Stimulated activated CD4-positive, alpha-beta T cell treated with anti-CD3 and anti-CD28 coated beads, Interleukin-4, amount 100 ng/mL, for 1 hour (primary cell): ENCODE measurements at regions not wholly inside any gene's neighbourhood (a gene's known extent, or its start where the extent isn't known, plus 50 kb on each side); places are given as distances from the start of the nearest gene placed in this dataset.

Source experiments
- DNase-seq: peaks from one replicate; pipeline ENCODE4 v3.0.0-alpha.2; 2020

- DNase-seq = peak; percentile 93
Observed at GRCh38 chr13:99436686-99437416, 64.4 kb upstream of the TM9SF2 start.

DNA sequence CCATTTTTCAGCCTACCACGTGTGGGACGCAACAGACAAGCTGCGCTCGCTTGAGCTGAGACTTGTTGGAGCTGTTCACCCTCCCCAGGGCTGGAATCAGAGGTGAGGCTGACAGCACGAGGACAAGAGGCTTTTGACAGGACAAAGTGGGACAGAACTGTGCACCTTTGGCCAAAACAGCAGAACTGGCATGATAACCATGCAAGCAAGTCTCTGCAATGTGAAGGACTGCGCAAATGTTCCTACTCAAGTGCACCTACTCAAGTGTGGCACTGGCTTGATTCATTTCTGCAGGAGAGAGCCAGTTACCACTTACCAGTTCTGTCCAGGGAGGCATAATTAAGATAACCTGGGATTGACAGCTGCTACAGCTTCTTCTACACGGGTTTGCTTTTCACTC is 62.2 kb upstream of the TM9SF2 start:
- DNase-seq = no peak

DNA sequence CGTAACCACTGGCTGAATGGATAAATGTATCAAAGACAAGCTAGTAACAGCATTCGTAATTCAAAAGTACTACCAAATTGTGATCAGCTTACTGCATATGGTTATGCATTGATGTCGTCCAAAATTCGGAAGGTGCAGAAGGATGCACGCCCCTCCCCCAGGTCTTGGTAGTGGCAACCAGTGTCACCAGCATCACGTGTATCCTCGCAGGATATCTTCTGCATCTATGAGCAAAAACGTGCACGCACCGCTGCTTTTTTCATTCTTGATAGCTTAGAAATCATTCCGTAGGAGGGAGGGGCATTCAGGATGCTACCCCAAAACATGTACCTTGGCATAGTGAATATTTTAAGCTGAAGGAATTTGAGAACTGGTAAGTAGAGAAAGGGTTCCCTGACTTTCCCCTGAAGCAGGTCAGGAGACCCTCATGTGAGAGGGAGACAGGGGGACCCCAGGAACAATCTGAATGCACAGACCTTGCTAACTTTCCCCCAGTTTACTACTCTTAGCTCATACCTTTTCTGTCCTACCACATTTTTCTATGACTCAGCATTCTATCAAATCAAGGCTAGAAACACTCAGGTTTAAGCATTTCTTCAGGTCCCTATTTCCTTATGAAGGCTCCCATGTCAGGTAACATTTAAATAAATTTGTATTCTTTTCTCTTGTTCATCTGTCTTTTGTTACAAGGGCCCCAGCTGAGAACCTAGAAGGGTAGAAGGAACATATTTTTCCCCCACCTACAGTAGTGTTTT is 61.2 kb upstream of the TM9SF2 start:
- no peak for DNase-seq

DNA sequence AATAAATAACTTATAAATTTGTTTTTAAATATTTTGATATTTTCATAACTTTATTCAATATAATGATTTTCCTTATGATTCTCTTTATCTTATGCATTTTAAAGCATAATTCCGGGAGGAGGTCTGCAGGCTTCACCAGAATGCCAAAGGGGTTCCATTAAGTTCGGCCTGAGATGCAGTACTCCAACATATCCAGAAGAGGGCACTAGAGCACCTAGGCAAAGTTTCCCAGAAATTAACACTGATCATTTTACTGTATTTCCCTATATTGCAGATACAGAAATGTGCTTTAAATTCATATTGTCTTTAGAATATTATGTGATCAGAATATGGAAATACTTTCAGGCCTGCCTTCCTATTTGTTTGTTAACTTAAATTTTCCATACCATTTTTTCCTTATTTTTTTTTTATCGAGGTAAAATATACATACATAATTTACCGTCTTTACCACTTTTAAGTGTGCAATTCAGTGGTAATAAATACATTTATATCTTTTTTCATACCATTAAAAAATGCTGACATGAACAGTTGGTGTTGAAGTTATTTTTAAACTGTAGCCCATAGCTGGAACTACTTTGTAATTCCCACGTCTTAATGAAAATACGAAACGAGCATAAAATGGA is 58.9 kb upstream of the TM9SF2 start:
- no peak for DNase-seq

DNA sequence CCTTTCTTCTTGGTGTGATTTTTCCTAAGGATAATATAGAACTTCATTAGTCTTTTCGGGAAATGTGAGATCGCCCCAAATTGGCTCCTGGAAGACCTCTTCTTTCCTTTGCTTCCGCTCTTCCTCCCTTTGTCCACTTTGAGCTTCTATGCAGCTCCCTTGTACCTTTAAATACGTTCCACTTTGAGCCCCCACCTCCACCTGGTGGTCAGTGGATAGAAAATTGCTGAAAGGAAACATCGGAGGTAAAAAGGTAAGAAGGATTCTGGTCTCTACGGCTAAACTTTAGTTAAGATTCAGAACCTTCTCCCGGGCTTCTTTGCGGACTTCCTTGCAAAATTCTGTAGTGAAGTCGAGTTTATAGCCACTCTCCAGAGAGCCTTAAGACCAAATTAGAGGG is 55.0 kb upstream of the TM9SF2 start:
- no peak for DNase-seq

DNA sequence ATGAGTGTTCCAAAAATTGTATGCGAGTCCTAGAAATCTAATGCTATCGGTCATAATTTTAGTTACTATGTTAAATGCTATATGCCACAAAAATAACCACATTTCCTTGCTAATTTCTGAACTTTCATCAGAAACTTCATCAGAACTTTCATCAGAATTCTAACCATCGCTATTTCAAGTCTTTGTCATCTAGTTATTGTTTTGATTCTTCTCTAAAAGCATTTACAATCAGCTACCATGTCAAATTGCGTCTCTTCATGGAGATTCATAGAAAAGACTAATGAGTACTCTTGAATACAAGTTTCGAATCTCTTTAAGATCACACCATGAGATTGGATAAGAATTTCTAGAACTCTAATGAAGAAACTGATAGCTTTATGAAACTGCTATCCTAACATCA is 52.7 kb upstream of the TM9SF2 start:
- DNase-seq = no peak

DNA sequence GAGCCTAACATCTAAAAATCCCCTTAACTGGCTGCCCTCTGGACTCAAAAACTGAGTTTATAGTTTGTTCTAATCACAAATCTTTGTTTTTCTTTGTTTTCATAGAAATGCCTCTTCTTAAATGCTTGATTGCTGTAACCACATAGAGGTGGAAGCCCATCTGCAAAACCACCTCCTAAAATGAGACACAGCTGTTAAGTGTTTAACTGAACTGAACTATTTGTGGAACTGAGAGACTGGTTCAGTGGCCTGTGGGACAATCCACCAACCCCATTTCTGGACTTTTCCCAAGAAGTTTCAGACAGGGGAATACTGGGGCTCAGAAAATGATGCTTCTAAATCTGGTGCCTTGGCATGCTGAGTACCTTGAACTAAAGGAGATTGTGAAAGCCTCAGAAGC is 50.9 kb upstream of the TM9SF2 start:
- DNase-seq = no peak
